Activated T-cell treated with anti-CD3 and anti-CD28 coated beads for 48 hours (primary cell): ENCODE measurements at regions not wholly inside any gene's neighbourhood (a gene's known extent, or its start where the extent isn't known, plus 50 kb on each side); places are given as distances from the start of the nearest gene placed in this dataset.

Experiments used
- DNase-seq: peaks from one replicate; pipeline ENCODE4 v3.0.0-alpha.2; 2020; ENCODE audit warnings: low read depth

DNA sequence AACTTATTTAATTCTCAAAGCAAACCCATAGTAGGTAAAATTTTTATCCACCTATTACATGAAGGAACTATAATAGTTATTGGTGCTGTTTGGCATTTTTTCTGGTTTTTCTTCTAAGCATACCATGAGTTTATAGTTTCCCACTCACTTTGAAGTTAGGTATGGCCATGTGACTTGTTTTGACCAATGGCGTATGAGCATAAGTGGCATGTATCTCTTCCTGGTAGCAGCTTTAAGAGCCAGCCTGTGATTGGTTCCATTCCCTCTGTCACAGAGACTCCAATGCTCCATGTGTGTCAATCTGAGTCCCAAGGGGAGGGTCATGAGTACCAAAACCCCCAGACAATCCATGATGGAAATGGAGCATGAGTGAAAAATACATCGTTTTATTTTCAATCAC lies 282.9 kb upstream of the N4BP1 start:
- no peak for DNase-seq

DNA sequence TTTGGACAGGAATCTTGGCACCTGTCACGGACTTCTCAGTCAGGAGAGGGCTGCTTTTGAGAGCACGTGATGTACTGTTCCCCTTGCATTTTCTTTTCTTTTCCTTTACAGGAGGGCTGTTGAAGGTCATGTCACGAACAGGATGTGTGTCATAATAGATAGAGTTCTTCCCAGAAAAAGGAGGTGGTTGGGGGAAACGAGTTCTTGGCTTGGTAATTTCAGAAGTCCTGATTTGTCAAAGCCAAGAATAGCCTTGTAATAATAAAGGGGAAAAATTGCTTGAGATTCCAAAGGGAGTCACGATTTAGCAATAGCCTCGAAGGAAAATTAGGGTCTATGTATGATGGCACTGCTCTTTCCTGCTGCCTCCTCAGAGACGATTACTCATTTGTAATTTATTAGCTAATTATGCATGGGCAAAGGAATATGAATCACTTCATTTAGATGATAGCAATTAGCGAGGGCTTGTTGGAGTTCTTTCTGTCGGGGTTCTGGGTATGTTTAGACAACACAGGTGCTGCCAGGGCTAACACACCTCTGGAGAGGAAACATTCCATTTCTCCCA lies 277.7 kb upstream of the N4BP1 start:
- DNase-seq, result no peak

DNA sequence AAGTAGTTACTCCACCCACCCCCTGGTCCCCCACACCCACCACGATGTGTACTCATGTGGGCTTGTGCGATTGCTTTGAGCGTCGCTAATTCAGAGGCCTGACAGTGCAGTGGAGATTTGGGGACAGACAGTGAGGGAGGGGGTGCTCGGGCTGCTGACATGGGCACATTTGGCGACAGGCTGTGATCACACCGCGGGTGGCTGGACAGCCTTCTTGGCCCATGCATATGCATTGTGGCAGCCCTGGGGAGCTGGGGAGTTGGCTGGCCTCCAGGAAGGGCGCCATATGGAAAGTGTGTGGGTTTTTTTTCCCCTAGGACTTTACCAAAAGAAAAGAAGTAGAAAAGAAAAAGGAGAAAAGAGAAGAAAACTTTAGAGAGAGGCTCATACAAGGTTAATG lies 275.5 kb upstream of the N4BP1 start:
- DNase-seq, result no peak

DNA sequence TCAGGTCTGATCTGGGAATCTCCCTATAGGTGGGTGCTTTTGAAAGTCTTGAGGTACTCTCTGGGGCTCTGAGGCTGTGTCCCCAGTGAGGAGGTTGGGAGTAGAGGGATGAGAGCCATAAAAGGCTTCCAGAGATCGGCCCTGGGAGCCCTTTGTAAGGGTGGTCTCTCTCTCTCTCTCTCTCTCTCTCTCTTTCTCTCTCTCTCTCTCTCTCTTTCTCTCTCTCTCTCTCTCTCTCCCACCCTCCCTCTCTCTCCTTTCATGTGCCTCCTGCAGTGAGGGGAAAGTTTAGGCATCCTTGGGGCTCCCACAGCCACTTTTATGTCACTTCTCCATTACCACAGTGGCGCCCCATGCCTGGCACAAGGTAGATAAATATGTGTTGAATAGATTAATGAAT lies 271.3 kb upstream of the N4BP1 start:
- no peak for DNase-seq

DNA sequence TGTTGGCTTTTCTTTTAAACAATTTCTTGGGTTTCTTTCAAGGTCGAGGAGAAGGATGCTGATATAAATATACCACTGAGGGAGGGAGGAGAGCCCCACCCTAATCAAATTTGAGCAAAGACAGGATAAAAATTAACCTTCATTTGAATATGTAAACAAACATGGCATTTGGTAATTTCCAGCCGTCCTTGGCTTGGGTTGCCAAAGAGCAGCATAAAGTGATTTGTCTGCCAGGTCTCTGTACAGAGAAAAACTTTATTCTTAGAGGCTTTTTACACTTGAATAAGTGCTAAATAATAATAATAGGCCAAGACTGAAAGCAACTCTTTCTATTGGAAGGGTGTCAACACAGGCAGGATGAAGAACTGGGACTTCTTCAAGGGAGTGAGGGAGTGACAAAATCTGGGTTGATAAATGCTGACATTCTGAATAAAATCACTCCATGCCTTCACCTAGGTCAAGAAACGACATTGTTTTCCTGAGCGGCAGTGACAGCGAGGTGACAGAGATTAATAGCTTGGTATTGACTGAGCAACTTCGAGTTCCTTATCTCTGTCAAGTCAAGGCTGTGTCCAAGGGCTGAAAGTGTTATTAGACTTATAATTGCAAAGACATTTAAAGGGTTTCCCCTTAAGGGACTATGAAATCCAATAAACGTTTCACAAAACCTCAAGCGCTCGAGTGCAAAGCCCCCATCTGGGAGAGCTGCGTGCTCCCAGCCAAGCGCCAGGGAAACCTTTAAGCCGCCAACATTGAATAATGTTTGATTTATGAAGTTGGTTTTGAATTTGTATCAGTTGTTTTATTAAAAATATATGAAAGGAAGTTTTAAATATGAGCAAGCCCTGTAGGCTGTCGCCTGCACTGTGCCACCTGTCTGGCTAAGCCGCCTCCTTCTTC lies 269.5 kb upstream of the N4BP1 start:
- no peak for DNase-seq

DNA sequence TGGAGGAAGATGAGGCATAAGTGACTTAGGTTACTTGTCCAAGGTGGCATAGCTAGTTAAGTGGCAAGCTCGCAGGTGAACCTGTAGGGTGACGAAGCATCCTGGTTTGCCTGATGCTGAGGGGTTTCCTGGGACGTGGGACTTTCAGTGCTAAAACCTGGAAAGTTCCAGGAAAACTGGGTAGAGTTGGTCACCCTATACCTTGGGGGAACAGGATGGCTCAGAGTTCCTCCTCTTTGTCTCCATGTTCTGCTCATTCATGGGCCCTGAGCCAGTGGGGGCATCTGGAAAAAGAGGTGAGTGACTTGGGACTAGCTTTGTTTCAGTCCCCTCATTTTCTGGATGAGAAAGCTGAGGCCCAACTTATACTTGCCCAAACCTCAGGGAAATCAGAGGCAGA lies 268.0 kb upstream of the N4BP1 start:
- DNase-seq, result no peak

DNA sequence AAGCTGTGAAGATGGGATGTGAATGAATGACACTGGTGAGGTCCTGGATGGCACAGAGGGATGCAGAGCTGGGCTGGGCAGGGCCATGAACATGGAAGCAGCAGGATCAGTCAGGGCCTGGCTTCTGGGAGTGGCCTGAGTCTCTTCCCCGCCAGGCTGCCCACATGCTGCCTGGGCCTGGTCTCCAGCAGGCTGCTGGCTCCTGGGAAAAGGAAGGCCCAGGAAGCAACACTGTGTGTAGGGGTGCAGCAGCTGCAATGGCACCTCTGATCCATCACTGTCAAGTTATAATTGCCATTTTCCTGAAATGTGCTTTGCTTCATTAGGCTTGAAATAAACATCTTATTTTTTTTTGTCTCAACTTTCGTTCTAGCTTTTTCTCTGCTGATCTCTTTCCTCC lies 260.2 kb upstream of the N4BP1 start:
- no peak for DNase-seq

DNA sequence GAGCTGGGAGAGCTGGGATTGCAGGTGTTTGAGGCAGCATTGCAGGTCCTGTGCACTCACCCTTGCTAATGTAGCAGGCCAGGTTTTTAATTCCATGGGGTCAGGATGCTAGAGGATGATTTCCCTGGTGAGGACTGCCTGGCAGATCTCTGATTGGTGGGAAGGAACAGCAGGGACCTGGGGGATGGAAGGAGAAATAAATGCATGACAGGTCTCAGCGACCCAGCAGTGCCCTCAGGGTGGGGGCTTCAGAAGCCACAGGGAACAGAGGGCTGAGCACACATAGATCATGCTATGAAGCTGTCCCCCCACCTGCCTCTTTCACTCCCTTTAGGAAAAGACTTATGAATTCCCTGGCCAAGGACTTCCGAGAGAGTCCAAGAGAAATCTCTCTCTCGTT lies 255.5 kb upstream of the N4BP1 start:
- DNase-seq, result no peak

DNA sequence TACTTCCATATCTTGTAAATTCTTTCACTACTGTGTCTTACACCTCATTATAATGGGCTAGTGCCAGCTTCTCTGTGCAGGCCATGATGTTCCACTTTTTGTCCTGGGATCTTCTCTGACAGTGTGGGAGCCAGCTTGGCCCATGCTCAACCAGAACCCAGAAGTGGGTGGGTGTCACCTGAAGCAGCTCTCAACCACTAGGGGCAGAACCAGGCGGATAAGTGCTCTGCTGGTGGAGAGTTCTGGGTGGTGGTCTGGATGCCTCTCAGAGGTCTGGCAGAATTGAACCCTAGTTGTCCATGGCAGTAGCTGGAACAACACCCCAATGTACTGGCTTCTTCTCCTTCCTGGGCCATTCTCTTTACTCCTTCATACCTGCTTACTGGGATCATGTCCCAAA lies 254.1 kb upstream of the N4BP1 start:
- DNase-seq, result no peak

DNA sequence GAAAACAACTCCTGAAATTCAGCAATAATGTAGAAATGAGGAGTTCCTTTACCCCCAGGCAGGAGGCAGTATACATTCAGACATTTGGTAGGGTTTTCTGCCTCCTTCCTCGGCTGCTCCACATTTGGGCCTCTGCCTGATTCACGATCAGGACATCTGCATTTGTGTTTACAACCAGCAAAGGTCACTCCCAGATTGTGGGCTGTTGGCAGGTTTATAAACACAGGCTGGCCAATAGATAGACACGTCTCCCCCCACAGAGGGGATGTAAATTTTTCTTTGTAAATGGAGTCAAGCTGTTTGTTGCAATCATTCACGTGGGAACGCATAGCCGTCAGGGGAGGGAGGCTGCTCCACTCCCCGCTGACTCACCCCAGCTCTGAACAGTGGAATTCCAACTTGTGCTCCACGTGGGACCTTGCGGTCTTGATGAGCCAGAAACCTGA lies 252.1 kb upstream of the N4BP1 start:
- no peak for DNase-seq

DNA sequence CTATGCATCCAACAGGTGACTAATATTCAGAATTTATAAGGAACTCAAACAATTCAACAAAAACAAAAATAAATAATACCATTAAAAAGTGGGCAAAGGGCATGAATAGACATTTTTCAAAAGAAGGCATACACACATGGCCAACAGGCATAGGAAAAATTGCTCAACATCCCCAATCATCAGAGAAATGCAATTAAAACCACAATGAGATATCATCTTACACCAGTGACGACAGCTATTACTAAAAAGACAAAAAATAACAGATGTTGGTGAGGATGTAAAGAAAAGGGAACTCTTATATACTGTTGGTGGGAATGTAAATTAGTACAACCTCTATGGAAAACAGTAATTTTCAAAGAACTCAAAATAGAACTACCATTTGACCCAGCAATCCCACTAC lies 250.4 kb upstream of the N4BP1 start:
- no peak for DNase-seq

DNA sequence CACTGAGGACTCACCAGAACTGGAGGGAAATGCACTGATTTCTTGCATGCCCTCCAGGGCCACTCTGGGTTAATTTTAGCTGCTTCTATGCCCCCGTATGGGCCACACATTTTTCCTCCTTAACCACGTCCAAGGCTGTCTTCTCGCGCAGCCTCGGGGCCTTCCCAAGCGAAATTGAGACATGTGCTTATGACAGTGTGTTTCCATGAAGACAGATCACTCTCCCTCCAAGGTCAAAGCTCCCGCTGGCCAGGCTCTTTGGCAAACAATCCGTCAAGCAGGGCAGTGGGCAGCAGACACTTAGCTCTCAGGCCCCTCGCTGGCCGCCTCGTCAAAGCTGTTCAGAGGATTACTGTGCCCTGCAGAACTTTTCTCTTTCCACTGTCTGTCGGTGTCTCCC lies 243.0 kb upstream of the N4BP1 start:
- DNase-seq, result no peak

DNA sequence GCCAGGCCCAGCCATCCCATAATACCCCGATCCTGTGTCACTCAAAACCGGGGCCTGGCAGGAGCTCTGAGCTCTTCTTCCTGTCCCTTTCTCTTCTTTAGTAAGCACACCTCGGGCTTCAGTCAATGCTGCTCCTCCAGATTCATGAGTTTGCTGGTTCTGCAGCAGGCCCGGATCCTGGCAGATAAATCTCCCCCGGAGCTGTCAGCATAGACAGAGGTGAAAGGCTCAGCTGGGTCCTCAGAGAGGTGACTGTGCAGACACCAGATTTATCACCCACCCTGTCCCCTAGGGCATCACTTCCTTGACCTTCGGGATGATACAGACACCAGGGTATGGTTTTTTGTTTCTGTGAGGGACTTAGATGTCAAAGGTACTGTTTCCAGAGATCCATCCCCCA lies 242.5 kb upstream of the N4BP1 start:
- no peak for DNase-seq

DNA sequence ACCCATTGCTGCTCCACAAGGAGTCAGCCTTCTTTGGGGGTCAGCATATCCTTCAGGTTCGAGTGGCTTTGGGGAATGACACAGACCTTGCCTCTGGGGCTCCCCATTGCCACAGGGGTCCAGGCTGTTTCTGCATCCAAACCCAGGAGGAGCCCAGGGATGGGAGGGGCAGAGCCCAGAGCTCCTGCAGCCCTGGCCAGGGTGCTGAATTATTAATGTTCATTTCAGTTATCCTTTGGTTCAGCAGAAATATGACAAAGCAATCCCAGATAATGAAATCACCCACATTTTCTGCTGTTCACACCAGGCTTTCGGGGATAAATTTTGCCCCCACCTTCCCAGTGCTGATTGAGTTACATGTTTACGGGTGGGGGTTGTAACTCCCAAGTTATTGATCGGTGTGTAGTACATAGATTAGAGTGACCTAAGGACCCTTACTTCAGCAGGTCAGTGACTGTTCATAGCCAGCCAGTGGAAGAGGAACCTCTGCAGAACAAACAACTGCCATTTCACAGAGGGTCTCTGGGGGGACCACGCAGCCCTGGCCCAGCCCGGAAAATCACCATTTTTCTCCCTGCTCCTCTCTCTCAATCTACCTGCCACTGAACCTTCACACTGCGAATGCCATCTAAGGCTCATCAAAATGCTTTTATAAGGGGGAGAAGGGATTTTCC lies 240.3 kb upstream of the N4BP1 start:
- no peak for DNase-seq

DNA sequence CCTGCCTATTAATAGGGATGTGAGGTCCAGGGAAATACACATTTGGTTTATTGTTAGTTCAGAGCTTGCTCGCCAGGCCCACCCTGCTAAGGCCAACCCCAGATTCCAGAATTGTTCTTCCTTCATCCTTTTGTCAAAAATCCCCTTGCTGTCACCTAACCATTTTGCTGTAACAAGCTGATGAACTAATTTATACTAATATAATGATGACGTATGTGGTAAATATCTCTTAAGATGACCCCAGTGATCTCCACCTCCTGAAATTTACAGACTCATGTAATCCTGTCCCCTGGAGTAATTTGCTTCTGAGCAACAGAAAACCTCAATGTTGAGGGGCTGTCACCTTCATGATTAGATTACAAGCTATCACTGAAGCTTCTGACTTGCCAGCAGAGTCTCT lies 236.3 kb upstream of the N4BP1 start:
- no peak for DNase-seq

DNA sequence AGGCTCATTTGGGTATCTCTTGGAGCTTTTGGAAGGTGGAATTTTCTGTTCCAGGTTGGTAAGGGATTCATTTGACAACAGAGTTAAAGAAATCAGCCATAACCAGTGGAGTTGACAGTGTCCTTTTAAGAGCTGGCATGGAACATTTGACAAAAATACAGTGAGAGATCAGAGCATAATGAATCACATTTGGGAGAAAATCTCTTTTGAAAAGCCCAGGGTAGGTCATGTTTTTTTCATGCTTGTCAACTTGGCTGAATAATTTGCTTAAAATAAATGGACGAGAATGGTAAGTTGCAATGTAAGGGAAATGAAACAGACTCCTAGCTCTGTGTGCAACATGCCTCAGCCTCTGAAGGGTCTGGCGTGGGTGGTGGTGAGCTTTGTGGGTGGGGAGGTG lies 235.3 kb upstream of the N4BP1 start:
- DNase-seq, result no peak

DNA sequence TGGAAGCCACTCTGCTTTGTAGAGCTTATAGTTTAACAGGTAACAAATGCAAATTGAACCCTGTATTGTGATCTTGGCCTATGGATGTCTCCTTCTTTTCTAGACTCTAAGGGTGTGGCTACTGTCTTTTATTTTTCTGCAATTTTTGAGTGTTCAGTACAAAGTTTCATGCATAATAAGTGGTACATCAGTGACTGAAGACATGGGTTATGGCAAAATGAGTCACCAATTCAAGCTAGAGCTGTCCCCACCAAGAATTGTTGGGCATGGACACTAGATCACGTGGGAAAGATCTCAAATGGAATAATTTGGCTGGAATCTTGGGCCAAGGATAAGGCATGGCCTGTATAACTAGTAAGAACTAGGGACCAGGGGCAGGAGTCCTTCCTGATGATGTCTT lies 228.4 kb upstream of the N4BP1 start:
- DNase-seq, result no peak

DNA sequence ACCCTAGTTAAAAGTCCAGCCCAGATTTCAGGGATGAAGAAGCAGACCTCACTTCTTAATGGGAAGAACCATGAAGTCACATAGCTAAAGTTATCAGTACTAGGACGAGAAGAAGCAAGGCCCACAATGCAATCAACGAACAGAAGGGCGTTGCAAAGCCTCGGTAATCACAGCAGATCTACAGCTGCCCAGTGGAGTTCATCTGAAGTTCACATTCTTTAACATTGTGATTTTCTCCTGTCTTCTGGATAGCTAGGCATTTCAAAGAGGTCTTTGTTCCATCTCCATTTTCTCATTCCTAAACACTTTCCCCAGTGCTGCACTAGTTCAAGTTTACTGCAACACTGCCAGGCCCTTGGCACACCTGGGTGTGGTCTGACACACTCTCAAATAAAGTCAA lies 226.7 kb upstream of the N4BP1 start:
- DNase-seq, result no peak

DNA sequence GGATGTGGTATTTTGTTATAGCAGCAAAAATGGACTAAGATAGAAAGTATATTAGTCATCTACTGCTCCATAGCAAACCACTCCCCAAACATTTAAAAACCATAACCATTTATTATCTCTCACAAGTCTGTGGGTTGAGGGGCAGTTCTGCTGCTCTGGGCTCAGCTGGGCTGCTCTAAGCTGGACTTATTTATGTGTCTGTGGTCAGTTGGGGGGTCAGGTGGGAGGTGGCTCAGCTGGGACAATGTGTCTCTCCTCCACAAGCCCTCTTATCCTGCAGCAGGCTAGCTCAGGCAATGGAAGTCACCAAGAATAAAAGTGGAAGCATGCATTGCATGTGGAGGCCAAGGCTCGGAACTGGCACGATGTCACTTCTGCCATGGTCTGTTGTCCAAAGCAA lies 226.1 kb upstream of the N4BP1 start:
- DNase-seq, result no peak

DNA sequence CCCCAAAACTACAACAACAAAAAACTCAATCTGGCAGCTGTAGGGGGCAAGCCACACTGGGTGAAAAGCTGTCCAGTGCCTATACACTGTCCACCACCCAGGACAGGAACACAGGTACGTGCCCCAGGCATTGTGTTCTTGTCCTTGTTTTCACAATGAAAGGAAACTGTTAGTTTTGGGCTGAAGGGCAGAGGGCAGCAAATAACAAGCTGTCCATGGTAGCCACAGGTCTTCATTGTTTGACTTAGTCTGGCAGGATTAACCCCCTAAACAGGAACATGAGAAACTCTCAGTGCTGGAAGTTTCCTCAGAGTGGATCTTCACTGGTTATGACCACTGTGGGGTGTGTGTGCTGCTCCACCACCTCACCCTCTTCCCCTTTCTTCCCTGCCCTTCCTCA lies 224.6 kb upstream of the N4BP1 start:
- no peak for DNase-seq

DNA sequence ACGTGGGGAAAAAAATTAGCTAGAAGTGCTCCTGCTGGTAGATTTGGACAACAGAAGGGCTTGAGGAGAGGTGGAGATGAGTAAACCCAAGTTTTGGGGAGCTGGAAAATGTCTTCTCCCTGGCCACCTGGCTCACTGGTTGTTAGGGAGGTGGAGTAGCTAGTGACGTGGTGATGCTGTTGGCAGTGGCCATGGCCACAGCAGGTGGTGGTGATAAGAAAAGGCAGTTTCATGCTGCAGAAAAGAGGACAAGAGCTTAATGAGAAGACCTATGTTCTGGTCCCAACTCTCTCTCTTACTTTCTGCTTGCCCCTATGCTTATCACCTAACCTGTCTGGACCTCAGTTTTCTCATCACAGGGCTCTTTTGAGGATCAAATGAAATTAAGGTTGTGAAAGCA lies 223.5 kb upstream of the N4BP1 start:
- no peak for DNase-seq

DNA sequence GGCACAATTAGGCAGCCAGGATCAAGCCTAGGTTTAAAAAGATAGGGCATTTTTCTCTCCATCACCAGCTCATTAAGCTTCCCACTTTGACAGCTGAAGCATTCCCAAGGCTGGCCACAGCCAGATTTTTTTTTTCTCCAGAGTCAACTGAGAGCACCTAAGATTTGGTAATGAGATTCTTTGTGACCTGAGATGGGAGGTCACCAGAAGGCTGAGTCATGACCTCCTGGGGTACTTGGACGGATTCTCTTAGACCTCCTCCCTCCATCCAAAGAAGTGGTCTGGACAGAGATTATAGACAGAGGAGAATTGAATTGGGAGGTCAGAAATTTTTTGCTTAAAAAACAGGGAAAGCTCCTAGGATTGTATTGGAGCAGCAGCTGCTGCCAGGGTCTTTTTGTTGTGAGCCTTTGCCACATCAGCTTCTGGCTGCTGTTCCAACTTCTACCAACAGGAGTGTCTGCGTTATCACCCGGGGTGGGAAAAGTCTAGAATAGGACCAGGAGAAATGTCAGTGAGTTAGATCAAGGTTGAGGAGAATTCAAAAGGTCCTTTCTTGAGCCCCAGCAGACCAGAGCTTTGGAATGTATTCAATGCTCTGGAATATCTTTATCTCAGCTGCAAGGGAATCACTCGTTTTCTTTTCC lies 221.2 kb upstream of the N4BP1 start:
- no peak for DNase-seq
